GM12874 (cell line): ENCODE measurements at regions not wholly inside any gene's neighbourhood (a gene's known extent, or its start where the extent isn't known, plus 50 kb on each side); places are given as distances from the start of the nearest gene placed in this dataset.

Source experiments
- TF ChIP-seq, protein P1 (sequence below): IDR thresholded peaks from 2 replicates; pipeline ENCODE4 v1.5.1; 2011; ENCODE audit warnings: low read depth, mild to moderate bottlenecking, control low read depth, low read length, moderate library complexity; ENCODE audit not compliant: insufficient read depth

DNA sequence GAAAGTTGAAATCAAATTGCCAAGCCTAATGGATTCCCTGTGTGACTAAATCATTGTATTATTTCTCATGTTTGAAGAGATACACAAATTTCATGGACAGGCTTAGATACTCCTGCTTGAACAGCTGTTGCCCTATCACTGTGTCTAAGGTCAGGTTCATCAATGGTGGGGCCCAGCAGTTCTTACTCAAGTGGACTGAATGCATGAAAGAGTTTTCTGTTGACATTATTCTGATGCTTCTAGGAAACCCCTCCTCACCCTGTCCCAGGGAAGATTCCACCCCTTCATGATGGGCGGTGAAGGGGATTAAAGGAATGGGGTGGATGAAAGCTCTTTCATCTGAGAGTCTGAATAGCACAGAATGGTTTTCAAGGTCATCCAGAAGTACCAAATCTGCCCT lies 148.8 kb downstream of the INO80D start:
- TF ChIP-seq, protein P1, sequence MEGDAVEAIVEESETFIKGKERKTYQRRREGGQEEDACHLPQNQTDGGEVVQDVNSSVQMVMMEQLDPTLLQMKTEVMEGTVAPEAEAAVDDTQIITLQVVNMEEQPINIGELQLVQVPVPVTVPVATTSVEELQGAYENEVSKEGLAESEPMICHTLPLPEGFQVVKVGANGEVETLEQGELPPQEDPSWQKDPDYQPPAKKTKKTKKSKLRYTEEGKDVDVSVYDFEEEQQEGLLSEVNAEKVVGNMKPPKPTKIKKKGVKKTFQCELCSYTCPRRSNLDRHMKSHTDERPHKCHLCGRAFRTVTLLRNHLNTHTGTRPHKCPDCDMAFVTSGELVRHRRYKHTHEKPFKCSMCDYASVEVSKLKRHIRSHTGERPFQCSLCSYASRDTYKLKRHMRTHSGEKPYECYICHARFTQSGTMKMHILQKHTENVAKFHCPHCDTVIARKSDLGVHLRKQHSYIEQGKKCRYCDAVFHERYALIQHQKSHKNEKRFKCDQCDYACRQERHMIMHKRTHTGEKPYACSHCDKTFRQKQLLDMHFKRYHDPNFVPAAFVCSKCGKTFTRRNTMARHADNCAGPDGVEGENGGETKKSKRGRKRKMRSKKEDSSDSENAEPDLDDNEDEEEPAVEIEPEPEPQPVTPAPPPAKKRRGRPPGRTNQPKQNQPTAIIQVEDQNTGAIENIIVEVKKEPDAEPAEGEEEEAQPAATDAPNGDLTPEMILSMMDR = no peak

DNA sequence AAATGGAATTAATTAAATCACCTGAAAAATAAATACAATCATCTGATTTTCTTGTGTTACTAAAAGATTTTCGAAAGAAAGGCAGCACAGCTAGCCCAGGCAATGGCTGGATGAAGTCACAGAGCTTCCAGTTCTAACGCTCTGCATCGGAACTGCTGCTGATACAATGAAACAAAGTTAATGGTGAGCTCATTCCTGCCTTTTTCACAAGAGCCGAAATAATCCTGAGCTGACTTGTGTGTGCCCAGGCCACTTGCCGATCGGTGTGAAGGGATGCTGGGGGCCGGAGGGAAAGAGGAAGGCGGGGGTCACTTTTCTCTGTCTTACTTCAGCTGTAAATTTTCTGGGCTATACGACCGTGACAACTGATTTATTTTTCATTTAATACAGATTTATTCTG lies 149.5 kb downstream of the INO80D start:
- TF ChIP-seq, protein P1 = no peak

DNA sequence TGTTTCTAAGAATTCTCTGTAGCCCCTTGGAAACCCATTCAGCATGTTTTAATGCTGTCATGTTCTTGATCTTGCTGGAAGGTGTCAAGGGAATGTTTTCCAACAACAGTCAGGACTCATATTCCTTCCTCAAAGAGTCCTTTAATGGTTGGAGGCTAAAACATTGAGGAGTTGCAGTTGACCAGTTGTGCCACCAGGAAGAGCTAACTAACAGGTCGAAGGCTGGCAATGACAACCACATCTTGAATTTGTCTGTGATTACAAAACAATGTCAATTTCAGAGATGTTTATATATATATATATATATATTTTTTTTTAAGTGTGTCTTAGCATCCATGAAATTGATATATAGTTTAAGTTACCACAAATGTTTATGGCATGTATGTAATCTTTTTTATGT lies 151.5 kb downstream of the INO80D start:
- TF ChIP-seq, protein P1 = no peak; the same call in 1 of the 2 replicates

DNA sequence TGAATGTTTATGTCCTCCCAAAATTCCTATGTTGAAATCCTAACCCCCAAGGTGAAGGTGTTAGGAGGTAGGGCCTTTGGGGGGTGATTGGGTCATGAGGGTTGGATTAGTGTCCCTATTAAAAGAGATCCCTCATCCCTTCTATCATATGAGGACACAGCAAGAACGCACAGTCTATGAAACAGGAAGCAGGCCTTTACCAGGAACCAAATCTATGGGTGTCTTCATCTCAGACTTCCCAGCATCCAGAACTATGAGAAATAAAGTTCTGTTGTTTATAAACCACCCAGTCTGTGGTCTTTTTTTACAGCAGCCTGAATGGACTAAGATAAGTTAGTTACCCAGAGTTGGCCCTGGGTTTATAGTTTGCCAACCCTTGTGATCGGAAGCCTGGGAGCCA lies 153.1 kb downstream of the INO80D start:
- TF ChIP-seq, protein P1 = no peak

DNA sequence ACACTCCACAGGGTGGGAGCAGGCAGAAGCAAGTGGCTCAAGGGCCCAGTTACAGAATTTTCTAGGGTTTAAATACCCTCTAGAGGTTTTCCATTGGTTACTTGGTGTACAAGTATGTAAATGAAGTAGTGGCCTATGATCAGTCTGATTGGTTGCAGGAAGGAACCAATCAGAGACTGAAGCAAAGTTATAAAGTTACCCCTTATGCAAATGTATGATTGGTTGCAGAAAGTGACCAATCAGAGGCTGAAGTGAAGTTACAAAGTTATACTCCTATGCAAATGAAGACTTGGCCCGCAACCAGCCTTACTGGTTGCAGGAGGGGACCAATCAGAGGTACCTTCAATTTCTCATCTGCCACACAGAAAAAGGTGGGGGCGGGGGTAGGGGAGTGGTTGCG lies 154.6 kb downstream of the INO80D start:
- TF ChIP-seq, protein P1 = no peak

DNA sequence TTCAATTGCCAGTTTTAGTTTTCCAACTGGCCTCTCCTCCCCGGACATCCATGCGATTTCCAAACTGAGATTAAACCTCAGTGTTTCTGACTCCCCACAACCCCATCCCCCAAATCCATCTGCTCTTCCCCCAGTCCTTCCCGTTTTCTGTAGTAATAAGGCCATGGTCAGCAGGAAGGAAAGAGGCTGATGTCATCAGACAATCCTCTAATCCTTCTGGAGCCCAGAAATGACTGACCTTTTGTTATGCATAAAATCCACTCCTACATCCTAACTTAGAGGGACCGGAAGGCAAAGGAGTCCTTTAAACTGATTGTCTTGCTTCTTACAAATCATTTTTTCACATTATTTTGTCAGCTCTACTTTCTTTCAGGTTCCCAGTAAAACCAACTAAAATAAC lies 155.8 kb downstream of the INO80D start:
- TF ChIP-seq, protein P1 = no peak

DNA sequence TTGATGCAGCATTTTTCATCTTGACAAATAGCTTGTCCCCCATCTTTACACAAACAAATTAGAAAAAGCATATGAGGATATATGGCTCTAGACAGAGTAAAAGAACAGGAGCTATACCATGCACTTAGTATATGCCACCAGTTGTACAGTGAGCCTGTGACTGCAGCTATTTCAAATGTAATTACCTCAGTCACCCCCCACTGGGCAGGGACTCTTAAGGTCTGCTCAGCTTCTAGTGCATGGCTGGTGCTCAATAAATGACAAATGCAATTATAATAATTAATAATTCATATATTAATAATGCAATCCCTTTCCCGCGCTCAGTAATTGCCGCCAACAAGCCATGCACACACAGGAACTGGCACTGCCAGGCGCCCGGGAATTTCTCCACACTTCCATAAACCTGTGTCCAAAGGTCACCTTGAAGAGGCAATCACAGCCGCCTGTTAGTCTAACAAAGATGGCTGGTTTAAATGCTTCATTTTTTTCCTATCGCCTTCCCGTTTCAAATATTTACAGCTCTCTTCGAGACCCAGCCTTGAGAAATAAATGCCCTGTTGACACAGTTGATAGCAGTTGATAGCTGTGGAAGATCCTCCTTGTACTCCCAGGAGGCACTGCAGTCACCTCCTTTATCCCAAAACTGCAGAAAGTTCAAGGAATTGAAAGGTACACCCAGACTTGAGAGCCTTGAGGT lies 156.6 kb downstream of the INO80D start:
- TF ChIP-seq, protein P1 = no peak
